CD4-positive, alpha-beta T cell (primary cell): ENCODE measurements at regions not wholly inside any gene's neighbourhood (a gene's known extent, or its start where the extent isn't known, plus 50 kb on each side); places are given as distances from the start of the nearest gene placed in this dataset.

Experiments used
- ATAC-seq: fragments of 200-7000 bp; cut with Tn5 transposase; one replicate; pipeline ENCODE4 v1.10.0; 2022; ENCODE audit warnings: mild to moderate bottlenecking; ENCODE audit not compliant: poor library complexity
- CTCF ChIA-PET: fragments of 350-600 bp; sonication (Branson Sonifier 250); formaldehyde crosslinking; loops from one replicate; lab custom pipeline; 2021; ENCODE audit warnings: antibody characterized with exemption, inconsistent platforms; lab: Charles Lee
- POLR2A ChIA-PET: fragments of 350-600 bp; sonication (Branson Sonifier 250); formaldehyde crosslinking; loops from one replicate; lab custom pipeline; 2021; ENCODE audit warnings: antibody characterized with exemption, inconsistent platforms; lab: Charles Lee
- DNase-seq, 14 experiments: peaks; one replicate each; pipeline ENCODE4 v3.0.0-alpha.2; 2013 to 2020; ENCODE audit warnings: mixed read lengths in 2 of 14
- H3K27ac ChIP-seq, 2 donors: one replicate each; pipeline versions ENCODE4 v1.5.1 to v1.7.0; 2013; ENCODE audit warnings: low read length in 2 of 2, low read depth in 1 of 2, mild to moderate bottlenecking in 1 of 2
- H3K27me3 ChIP-seq, 2 experiments: 1 replicate in 1 of 2; 2 replicates in 1 of 2; pipeline versions ENCODE4 v1.6.1 to v1.7.0; 2013; ENCODE audit warnings: low read length in 2 of 2, control low read depth in 1 of 2, mild to moderate bottlenecking in 1 of 2, moderate library complexity in 1 of 2; ENCODE audit not compliant: insufficient read depth in 2 of 2, control insufficient read depth in 1 of 2
- H3K36me3 ChIP-seq: one replicate; pipeline ENCODE4 v1.6.1; 2013; ENCODE audit warnings: low read length, control low read depth; ENCODE audit not compliant: insufficient read depth
- H3K4me1 ChIP-seq: one replicate; pipeline ENCODE4 v1.6.1; 2013; ENCODE audit warnings: low read length, control low read depth; ENCODE audit not compliant: insufficient read depth
- H3K4me3 ChIP-seq: one replicate; pipeline ENCODE4 v1.5.1; 2013; ENCODE audit warnings: mild to moderate bottlenecking, low read length, moderate library complexity
- H3K9me3 ChIP-seq, 2 experiments: 1 replicate in 1 of 2; 2 replicates in 1 of 2; pipeline versions ENCODE4 v1.6.1 to v1.7.0; 2013; ENCODE audit warnings: low read length in 2 of 2, mild to moderate bottlenecking in 2 of 2, control low read depth in 1 of 2, moderate library complexity in 1 of 2; ENCODE audit not compliant: control insufficient read depth in 1 of 2, insufficient read depth in 1 of 2
- H3K27ac Mint-ChIP-seq: one replicate; pipeline ENCODE4 v1.8.0; 2020; ENCODE audit warnings: mixed read lengths
- H3K27me3 Mint-ChIP-seq: one replicate; pipeline ENCODE4 v1.8.0; 2021; ENCODE audit warnings: mixed read lengths
- H3K36me3 Mint-ChIP-seq: one replicate; pipeline ENCODE4 v1.8.0; 2021; ENCODE audit warnings: low read depth, mixed read lengths
- H3K4me1 Mint-ChIP-seq: one replicate; pipeline ENCODE4 v1.8.0; 2021; ENCODE audit warnings: low read depth, mixed read lengths
- H3K4me3 Mint-ChIP-seq: one replicate; pipeline ENCODE4 v1.8.0; 2020; ENCODE audit warnings: mild to moderate bottlenecking, mixed read lengths
- H3K9me3 Mint-ChIP-seq: one replicate; pipeline ENCODE4 v1.8.0; 2020; ENCODE audit warnings: mixed read lengths
- CTCF ChIP-seq: fragments of 200-600 bp; IDR thresholded peaks from one replicate; pipeline ENCODE4 v1.8.0; 2022; ENCODE audit warnings: antibody characterized with exemption, mild to moderate bottlenecking
- intact Hi-C, 2 experiments: fragments of 100-400 bp; cut with DNase I in 1 of 2; cut with micrococcal nuclease in 1 of 2; formaldehyde crosslinking; loops; one replicate each; pipeline versions ENCODE4 v1.15.1 to v1.9.0; 2023 to 2025; cut with DNase I, micrococcal nuclease

DNA sequence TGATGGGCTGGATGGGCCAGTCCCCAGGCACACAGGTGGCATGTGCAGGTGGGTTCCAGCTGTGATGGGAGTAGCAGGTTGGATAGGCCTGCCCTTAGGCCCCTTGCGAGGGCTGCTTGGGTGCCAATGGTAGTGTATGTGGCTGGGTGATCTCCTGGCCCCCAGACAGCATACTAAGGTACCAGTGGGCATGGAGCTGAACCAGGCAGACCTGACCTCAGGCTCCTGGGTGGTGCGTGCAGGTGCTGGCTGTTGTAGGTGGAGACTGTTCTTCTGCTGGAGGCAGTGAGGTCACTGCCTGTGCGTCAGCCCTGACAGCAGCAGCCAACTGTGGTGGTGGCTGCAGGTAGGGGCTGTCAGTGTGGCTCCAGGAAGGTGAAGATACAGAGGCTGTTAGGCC, 384.7 kb downstream of the ANKRD7 start:
- ChIA-PET CTCF (no interaction called here), POLR2A (no interaction called here)
- intact Hi-C loops: no loop called here
- Mint-ChIP-seq H3K9me3 (peaks cover 3% of the 10 kb centered on the region), H3K4me1 (no peaks in the 10 kb centered on the region), H3K27me3 (no peaks in the 10 kb centered on the region), H3K27ac (no peak overlapping the region), H3K36me3 (no peaks in the 10 kb centered on the region), H3K4me3 (no peak overlapping the region)
- no peak for TF ChIP-seq CTCF
- H3K27me3 ChIP-seq: no peaks in the 10 kb centered on the region
- no peak overlapping the region for H3K4me3 ChIP-seq
- H3K27ac ChIP-seq: no peak overlapping the region
- H3K4me1 ChIP-seq: no peaks in the 10 kb centered on the region
- no peaks in the 10 kb centered on the region for H3K36me3 ChIP-seq
- DNase-seq (no peak), ATAC-seq (no peak)
- peaks cover 0 to 10% of the 10 kb centered on the region in 2 experiments for H3K9me3 ChIP-seq

DNA sequence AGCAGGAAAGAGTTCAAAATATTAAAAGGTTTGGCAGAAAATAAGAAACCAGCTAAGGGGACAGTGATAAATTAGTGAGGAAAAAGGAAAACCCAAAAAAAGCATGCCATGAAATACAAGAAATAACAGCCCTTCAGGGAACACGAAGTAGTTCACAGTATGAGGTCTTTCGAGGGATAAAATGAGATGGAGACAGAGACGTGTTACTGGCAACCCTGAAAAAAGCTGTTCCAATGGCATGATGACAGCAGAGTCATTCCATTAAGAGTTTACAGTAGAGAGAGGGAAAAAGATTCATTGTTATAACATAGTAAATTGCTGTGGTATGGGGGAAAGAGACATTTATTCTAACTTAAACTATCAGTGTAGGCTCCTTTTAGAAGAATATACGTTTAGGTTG, 391.2 kb downstream of the ANKRD7 start:
- Mint-ChIP-seq H3K9me3 (peaks cover 3% of the 10 kb centered on the region), H3K4me3 (no peak overlapping the region), H3K27ac (no peak overlapping the region), H3K4me1 (no peaks in the 10 kb centered on the region), H3K27me3 (no peaks in the 10 kb centered on the region), H3K36me3 (no peaks in the 10 kb centered on the region)
- TF ChIP-seq CTCF: no peak
- no peak for ATAC-seq
- ChIA-PET POLR2A (no interaction called here), CTCF (no interaction called here)
- no peak for DNase-seq
- Histone ChIP-seq H3K27me3 (no peaks in the 10 kb centered on the region), H3K36me3 (no peaks in the 10 kb centered on the region), H3K9me3 (no peaks in the 10 kb centered on the region), H3K4me3 (no peak overlapping the region), H3K27ac (no peak overlapping the region), H3K4me1 (no peaks in the 10 kb centered on the region)
- intact Hi-C loops: no loop called here

DNA sequence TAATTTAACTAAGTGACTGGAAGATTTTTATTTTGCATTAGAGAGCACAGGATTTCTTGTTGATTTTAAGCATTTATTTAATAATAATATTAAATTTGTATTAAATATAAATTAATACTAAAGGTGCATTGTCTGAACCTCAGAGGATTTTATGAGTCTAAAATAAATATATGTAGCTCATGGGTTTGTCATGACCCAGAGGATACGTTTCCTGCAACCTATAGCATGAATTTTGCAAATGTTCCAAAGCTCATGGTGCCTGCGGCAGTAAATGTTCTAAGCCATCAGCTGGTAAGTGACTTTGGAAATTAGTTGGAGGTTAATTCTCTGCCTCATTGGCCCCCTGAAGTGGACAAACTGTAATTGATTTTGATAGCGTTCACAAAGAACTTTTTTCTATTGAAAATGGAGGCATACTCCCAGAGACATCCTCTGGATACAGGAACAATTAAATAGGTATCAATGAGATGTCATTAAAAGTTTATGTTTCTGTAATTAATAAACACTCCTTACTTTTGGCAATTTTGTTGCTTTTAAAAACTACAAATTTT, 397.4 kb downstream of the ANKRD7 start:
- Mint-ChIP-seq H3K27ac (no peak overlapping the region), H3K4me3 (no peak overlapping the region), H3K9me3 (no peaks in the 10 kb centered on the region), H3K27me3 (no peaks in the 10 kb centered on the region), H3K36me3 (no peaks in the 10 kb centered on the region), H3K4me1 (no peaks in the 10 kb centered on the region)
- H3K9me3 ChIP-seq: no peaks in the 10 kb centered on the region
- H3K4me1 ChIP-seq: no peaks in the 10 kb centered on the region
- H3K27me3 ChIP-seq: no peaks in the 10 kb centered on the region
- ChIA-PET CTCF (no interaction called here), POLR2A (no interaction called here)
- no peak overlapping the region for H3K4me3 ChIP-seq
- H3K36me3 ChIP-seq: no peaks in the 10 kb centered on the region
- DNase-seq (no peak), ATAC-seq (no peak)
- intact Hi-C loops: no loop called here
- no peak overlapping the region for H3K27ac ChIP-seq
- TF ChIP-seq CTCF: no peak
